Caco-2 (cell line): ENCODE measurements at regions not wholly inside any gene's neighbourhood (a gene's known extent, or its start where the extent isn't known, plus 50 kb on each side); places are given as distances from the start of the nearest gene placed in this dataset.

Experiments
- BruUV-seq: library from RNA; stranded (reverse); fragments of 400-500 nt; replicated peaks from 2 replicates; lab custom pipeline; 2021; lab: Mats Ljungman, UMichigan
- CTCF ChIA-PET: fragments of 300-600 bp; sonication (Branson Sonifier 250); formaldehyde crosslinking; loops from one replicate; lab custom pipeline; 2022; ENCODE audit warnings: antibody characterized with exemption; lab: Charles Lee
- POLR2A ChIA-PET: fragments of 300-600 bp; sonication (Branson Sonifier 250); formaldehyde crosslinking; loops from one replicate; lab custom pipeline; 2022; ENCODE audit warnings: antibody characterized with exemption; lab: Charles Lee
- DNase-seq, 2 experiments: peaks; one replicate each; pipeline versions ENCODE4 v3.0.0 to v3.0.0-alpha.2; 2020 to 2022
- H3K27me3 ChIP-seq: replicated peaks from 2 replicates; pipeline ENCODE4 v1.6.0; 2011; ENCODE audit warnings: low read length; ENCODE audit not compliant: control insufficient read depth, insufficient read depth
- H3K36me3 ChIP-seq: 2 replicates; pipeline ENCODE4 v1.5.1; 2011; ENCODE audit warnings: low read length; ENCODE audit not compliant: control insufficient read depth, insufficient read depth
- H3K4me1 ChIP-seq: fragments of 250-450 bp; sonication (Bioruptor Pico); 2 replicates; pipeline ENCODE4 v1.5.1; 2020; ENCODE audit warnings: mild to moderate bottlenecking
- H3K4me3 ChIP-seq: 2 replicates; pipeline ENCODE4 v1.5.1; 2011; ENCODE audit warnings: low read depth, mild to moderate bottlenecking, control low read depth, low read length
- H3K9me3 ChIP-seq: fragments of 250-450 bp; sonication (Bioruptor Pico); 2 replicates; pipeline ENCODE4 v1.5.1; 2020; ENCODE audit warnings: mild to moderate bottlenecking, moderate library complexity
- H3K27ac Mint-ChIP-seq: one replicate; pipeline ENCODE4 v1.8.0; 2022; ENCODE audit warnings: mixed read lengths; ENCODE audit not compliant: unreplicated experiment
- H3K27me3 Mint-ChIP-seq: one replicate; pipeline ENCODE4 v1.8.0; 2022; ENCODE audit warnings: mixed read lengths; ENCODE audit not compliant: insufficient read depth, unreplicated experiment
- H3K36me3 Mint-ChIP-seq: one replicate; pipeline ENCODE4 v1.8.0; 2022; ENCODE audit warnings: mild to moderate bottlenecking, mixed read lengths; ENCODE audit not compliant: insufficient read depth, unreplicated experiment
- H3K4me1 Mint-ChIP-seq: one replicate; pipeline ENCODE4 v1.8.0; 2022; ENCODE audit warnings: low read depth, mixed read lengths; ENCODE audit not compliant: unreplicated experiment
- H3K4me3 Mint-ChIP-seq: one replicate; pipeline ENCODE4 v1.8.0; 2022; ENCODE audit warnings: mild to moderate bottlenecking, moderate library complexity, mixed read lengths; ENCODE audit not compliant: unreplicated experiment
- H3K9me3 Mint-ChIP-seq: one replicate; pipeline ENCODE4 v1.8.0; 2022; ENCODE audit warnings: mixed read lengths; ENCODE audit not compliant: unreplicated experiment
- CTCF ChIP-seq, 2 experiments: fragments of 200-600 bp in 1 of 2; IDR thresholded peaks; 1 replicate in 1 of 2; 2 replicates in 1 of 2; pipeline versions ENCODE4 v1.5.1 to v1.8.0; 2011 to 2022; ENCODE audit warnings: antibody characterized with exemption in 1 of 2, control low read depth in 1 of 2, inconsistent platforms in 1 of 2, low read depth in 1 of 2, low read length in 1 of 2, mild to moderate bottlenecking in 1 of 2, moderate library complexity in 1 of 2; ENCODE audit not compliant: insufficient read depth in 1 of 2, severe bottlenecking in 1 of 2, unreplicated experiment in 1 of 2
- intact Hi-C: fragments of 100-400 bp; cut with micrococcal nuclease; formaldehyde crosslinking; loops from one replicate; pipeline ENCODE4 v1.10.0; 2022; ENCODE audit not compliant: unreplicated experiment

DNA sequence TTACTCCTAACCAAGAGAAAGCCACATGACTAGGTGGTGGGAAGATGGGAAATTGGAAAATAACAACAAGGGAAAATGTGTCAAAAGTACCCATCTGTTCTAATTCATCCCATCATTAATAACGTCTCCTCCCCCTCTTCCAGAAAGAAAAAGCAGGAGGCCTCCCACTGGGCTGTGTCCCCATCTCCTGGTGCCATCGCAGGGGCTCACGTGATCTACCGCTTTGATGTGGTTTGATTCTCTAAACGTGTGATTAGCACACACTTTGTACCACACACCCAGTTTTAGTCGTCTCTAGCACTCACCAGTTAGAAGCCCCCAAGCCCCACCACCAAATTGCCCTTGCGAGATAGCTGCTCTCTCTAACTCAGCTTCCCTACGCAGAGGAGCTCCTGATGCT is 353.6 kb downstream of the RRAGC start:
- no peaks in the 10 kb centered on the region for H3K4me1 ChIP-seq
- CTCF ChIA-PET, result no interaction called here
- Mint-ChIP-seq H3K9me3 (no peaks in the 10 kb centered on the region), H3K27me3 (peaks cover 22% of the 10 kb centered on the region), H3K4me1 (no peaks in the 10 kb centered on the region), H3K4me3 (no peak overlapping the region), H3K36me3 (no peaks in the 10 kb centered on the region), H3K27ac (no peak overlapping the region)
- no peak overlapping the region for H3K4me3 ChIP-seq
- H3K36me3 ChIP-seq, result no peaks in the 10 kb centered on the region
- TF ChIP-seq CTCF (IDR thresholded peaks at IDR 0.05; ENCODE audit: insufficient read depth in 1 of 2, low read depth in 1 of 2, low read length in 1 of 2, severe bottlenecking in 1 of 2, unreplicated experiment in 1 of 2), result no peak
- DNase-seq, result no peak
- no peaks in the 10 kb centered on the region for H3K27me3 ChIP-seq
- H3K9me3 ChIP-seq, result no peaks in the 10 kb centered on the region
- intact Hi-C loops, result no loop called here
- POLR2A ChIA-PET, result no interaction called here
- BruUV-seq, result no TSS peak

GRCh38 chr1:38502758-38503157 is 356.8 kb downstream of the RRAGC start:
- CTCF ChIA-PET, result no interaction called here
- no peaks in the 10 kb centered on the region for H3K36me3 Mint-ChIP-seq
- POLR2A ChIA-PET, result no interaction called here
- intact Hi-C loops, result no loop called here
- no peak overlapping the region for H3K27ac Mint-ChIP-seq
- BruUV-seq, result no TSS peak
- H3K4me3 ChIP-seq, result no peak overlapping the region
- H3K27me3 ChIP-seq, result no peaks in the 10 kb centered on the region
- no peaks in the 10 kb centered on the region for H3K4me1 ChIP-seq
- no peak for DNase-seq
- no peaks in the 10 kb centered on the region for H3K9me3 Mint-ChIP-seq
- no peak overlapping the region for H3K4me3 Mint-ChIP-seq
- H3K9me3 ChIP-seq, result no peaks in the 10 kb centered on the region
- H3K27me3 Mint-ChIP-seq, result peaks cover 12% of the 10 kb centered on the region
- H3K36me3 ChIP-seq, result no peaks in the 10 kb centered on the region
- TF ChIP-seq CTCF (IDR thresholded peaks at IDR 0.05; ENCODE audit: insufficient read depth in 1 of 2, low read depth in 1 of 2, low read length in 1 of 2, severe bottlenecking in 1 of 2, unreplicated experiment in 1 of 2), result no peak
- H3K4me1 Mint-ChIP-seq, result no peaks in the 10 kb centered on the region

GRCh38 chr1:38500891-38501290 is 358.7 kb downstream of the RRAGC start:
- H3K4me1 Mint-ChIP-seq, result no peaks in the 10 kb centered on the region
- Histone ChIP-seq H3K4me1 (no peaks in the 10 kb centered on the region), H3K36me3 (no peaks in the 10 kb centered on the region), H3K4me3 (no peak overlapping the region), H3K9me3 (no peaks in the 10 kb centered on the region), H3K27me3 (no peaks in the 10 kb centered on the region)
- H3K36me3 Mint-ChIP-seq, result no peaks in the 10 kb centered on the region
- no peak overlapping the region for H3K27ac Mint-ChIP-seq
- peaks cover 12% of the 10 kb centered on the region for H3K27me3 Mint-ChIP-seq
- no TSS peak for BruUV-seq
- H3K4me3 Mint-ChIP-seq, result no peak overlapping the region
- intact Hi-C loops, result no loop called here
- no peak for DNase-seq
- TF ChIP-seq CTCF (IDR thresholded peaks at IDR 0.05; ENCODE audit: insufficient read depth in 1 of 2, low read depth in 1 of 2, low read length in 1 of 2, severe bottlenecking in 1 of 2, unreplicated experiment in 1 of 2), result no peak
- POLR2A ChIA-PET, result no interaction called here
- no peaks in the 10 kb centered on the region for H3K9me3 Mint-ChIP-seq
- CTCF ChIA-PET, result no interaction called here
